ENCODE measurements at regions not wholly inside any gene's neighbourhood (a gene's known extent, or its start where the extent isn't known, plus 50 kb on each side); places are given as distances from the start of the nearest gene placed in this dataset.

- H3K27me3 ChIP-seq (ENCODE audit: insufficient read depth, low read length): no peaks in the 10 kb centered on the region
- WGBS (ENCODE audit: extremely low coverage, insufficient read length, low lambda C conversion rate): no CpG with 5 or more reads among the region's 7 CpGs
- H2AFZ ChIP-seq (ENCODE audit: low read length): no peak overlapping the region
- H3K14ac ChIP-seq (ENCODE audit: insufficient read depth, low read length): no peak overlapping the region
- no peak for DNase-seq
- H3K4me1 ChIP-seq (ENCODE audit: insufficient read depth, low read length): no peaks in the 10 kb centered on the region; the same call in 1 of the 2 replicates
- H2BK5ac ChIP-seq (ENCODE audit: insufficient read length, low read length): no peak overlapping the region
- no peak overlapping the region for H2BK15ac ChIP-seq (ENCODE audit: low read depth, low read length)
- no peak for TF ChIP-seq CTCF (conservative IDR thresholded peaks at IDR 0.05)
- H3K56ac ChIP-seq (ENCODE audit: insufficient read length, low read depth, low read length): no peak overlapping the region
- H3K4me1 Mint-ChIP-seq: peaks cover 8 to 11% of the 10 kb centered on the region in 2 experiments
- H3K4ac ChIP-seq (ENCODE audit: low read depth, low read length): no peak overlapping the region
- no peak overlapping the region for H3T11ph ChIP-seq (ENCODE audit: low read length)
- no peaks in the 10 kb centered on the region for H3K79me2 ChIP-seq (ENCODE audit: insufficient read depth, low read length)
- H2BK120ac ChIP-seq (ENCODE audit: low read depth, low read length, poor library complexity, severe bottlenecking): no peak overlapping the region
- H3K23ac ChIP-seq (ENCODE audit: insufficient read length, low read depth, low read length): no peak overlapping the region
- no peak overlapping the region for H3K9ac ChIP-seq (ENCODE audit: extremely low read depth, insufficient read length, low read length)
- no peaks in the 10 kb centered on the region; the same call in 1 of the 2 replicates for H3K27me3 Mint-ChIP-seq (ENCODE audit: low read depth)
- no peak overlapping the region for H4K8ac ChIP-seq (replicated peaks; ENCODE audit: insufficient read length, low read depth, low read length)
- no peak overlapping the region for H2AK5ac ChIP-seq (ENCODE audit: insufficient read length, low read length)
- peaks cover 0 to 2% (median 0%) of the 10 kb centered on the region in 3 experiments; a peak in 1 of 7 replicates for H3K36me3 Mint-ChIP-seq (ENCODE audit: insufficient read depth in 1 of 3, low read depth in 3 of 3)
- H3K79me1 ChIP-seq (ENCODE audit: insufficient read depth, low read depth, low read length, poor library complexity, severe bottlenecking): no peaks in the 10 kb centered on the region
- no peak overlapping the region for H4K5ac ChIP-seq (ENCODE audit: insufficient read length, low read depth, low read length)
- no peaks in the 10 kb centered on the region; a peak in 1 of 5 replicates for H3K9me3 Mint-ChIP-seq
- H4K20me1 ChIP-seq (ENCODE audit: control insufficient read depth, insufficient read depth, insufficient read length): no peaks in the 10 kb centered on the region
- H3K27ac ChIP-seq (ENCODE audit: insufficient read length, low read depth, low read length): no peak overlapping the region
- no peak overlapping the region for H4K91ac ChIP-seq (ENCODE audit: insufficient read length, low read depth, low read length)
- no peaks in the 10 kb centered on the region for H3K9me3 ChIP-seq (ENCODE audit: control insufficient read depth, low read depth, low read length)
- H3K4me2 ChIP-seq (ENCODE audit: insufficient read depth, insufficient read length, low read length): no peak overlapping the region
- H3K4me3 Mint-ChIP-seq: no peak overlapping the region
- H2BK20ac ChIP-seq (ENCODE audit: low read depth, low read length, poor library complexity, severe bottlenecking): no peak overlapping the region
- H3K18ac ChIP-seq (ENCODE audit: insufficient read length, low read depth, low read length): no peak overlapping the region
- no peak overlapping the region for H2BK12ac ChIP-seq (ENCODE audit: insufficient read length, low read depth, low read length)
- no peak overlapping the region for H3K27ac Mint-ChIP-seq
- no peaks in the 10 kb centered on the region for H3K23me2 ChIP-seq (ENCODE audit: insufficient read length, low read depth, low read length, poor library complexity, severe bottlenecking)
Measured at GRCh38 chr2:7473135-7473771, 556.0 kb downstream of the RNF144A start.

All from H9 (cell line).